Neutrophil (primary cell): ENCODE measurements at regions not wholly inside any gene's neighbourhood (a gene's known extent, or its start where the extent isn't known, plus 50 kb on each side); places are given as distances from the start of the nearest gene placed in this dataset.

Experiments used
- H3K27ac ChIP-seq: fragments of 200-600 bp; sonication (generic); 2 replicates; pipeline ENCODE4 v1.5.1; 2016; ENCODE audit warnings: mild to moderate bottlenecking, moderate library complexity
- H3K27me3 ChIP-seq: fragments of 200-600 bp; sonication (generic); 2 replicates; pipeline ENCODE4 v1.6.0; 2016; ENCODE audit warnings: mild to moderate bottlenecking
- H3K36me3 ChIP-seq: fragments of 200-600 bp; sonication (generic); 2 replicates; pipeline ENCODE4 v1.5.1; 2017
- H3K4me1 ChIP-seq, 2 experiments: fragments of 200-600 bp in 1 of 2; sonication (generic) in 1 of 2; 1 replicate in 1 of 2; 2 replicates in 1 of 2; pipeline versions ENCODE4 v1.5.1 to v1.6.1; 2013 to 2016; ENCODE audit warnings: low read depth in 1 of 2, low read length in 1 of 2, mild to moderate bottlenecking in 1 of 2, moderate library complexity in 1 of 2; ENCODE audit not compliant: control insufficient read depth in 1 of 2, insufficient read depth in 1 of 2
- H3K4me3 ChIP-seq, 2 experiments: fragments of 200-600 bp in 1 of 2; sonication (generic) in 1 of 2; 1 replicate in 1 of 2; 2 replicates in 1 of 2; pipeline ENCODE4 v1.5.1; 2013 to 2016; ENCODE audit warnings: low read depth in 1 of 2, low read length in 1 of 2, mild to moderate bottlenecking in 1 of 2, moderate library complexity in 1 of 2
- H3K9me3 ChIP-seq: fragments of 200-600 bp; sonication (generic); 2 replicates; pipeline ENCODE4 v1.5.1; 2016
- CTCF ChIP-seq: fragments of 200-600 bp; sonication (generic); IDR thresholded peaks from 2 replicates; pipeline ENCODE4 v1.5.1; 2016; ENCODE audit warnings: antibody characterized with exemption

- no peaks in the 10 kb centered on the region for H3K36me3 ChIP-seq
- no peaks in the 10 kb centered on the region for H3K4me1 ChIP-seq
- no peak for TF ChIP-seq CTCF
- no peak overlapping the region for H3K4me3 ChIP-seq
- no peak overlapping the region for H3K27ac ChIP-seq
- H3K9me3 ChIP-seq: no peaks in the 10 kb centered on the region
- no peaks in the 10 kb centered on the region for H3K27me3 ChIP-seq
Measured at GRCh38 chr10:10513067-10513466, 504.6 kb upstream of the CELF2 start.

DNA sequence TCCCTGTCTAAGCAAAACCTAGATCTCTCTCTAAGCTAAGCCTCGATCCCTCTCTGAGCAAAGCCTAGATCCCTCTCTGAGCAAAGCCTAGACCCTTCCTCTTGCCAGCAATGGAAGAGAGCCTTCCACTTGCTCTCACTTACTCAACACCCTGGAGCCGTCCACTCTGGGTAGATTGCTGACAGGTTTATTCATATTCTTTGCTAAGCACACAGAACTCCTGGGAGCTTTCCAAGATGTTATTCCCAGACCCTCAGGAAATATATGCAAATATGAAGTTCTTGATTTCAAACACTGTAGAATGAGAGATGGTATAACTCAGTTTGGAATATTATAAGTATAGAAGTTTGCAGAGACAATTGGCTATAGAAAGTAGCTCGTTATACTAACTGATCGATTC, 503.8 kb upstream of the CELF2 start:
- no peaks in the 10 kb centered on the region for H3K9me3 ChIP-seq
- H3K4me1 ChIP-seq: no peaks in the 10 kb centered on the region
- no peak overlapping the region for H3K27ac ChIP-seq
- no peaks in the 10 kb centered on the region for H3K36me3 ChIP-seq
- H3K27me3 ChIP-seq: no peaks in the 10 kb centered on the region
- TF ChIP-seq CTCF: no peak
- H3K4me3 ChIP-seq: no peak overlapping the region

DNA sequence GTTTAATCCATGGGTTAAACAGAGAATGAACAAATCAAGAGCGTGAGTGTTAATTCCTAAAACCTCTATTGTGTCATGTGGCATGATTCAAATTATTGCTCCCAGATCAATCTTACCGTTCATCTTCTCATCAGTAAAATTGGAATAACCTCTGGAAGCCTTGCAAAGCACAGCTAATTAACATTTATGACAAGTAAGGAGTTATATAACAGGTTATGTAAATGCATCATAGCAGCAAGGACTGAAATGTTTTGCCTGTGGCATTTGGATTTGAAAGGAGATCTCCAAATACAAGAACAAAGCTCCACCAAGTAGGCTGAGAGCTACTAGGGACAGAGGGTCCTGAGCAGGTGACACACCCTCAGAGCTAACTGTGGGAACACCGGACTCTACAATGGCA, 502.9 kb upstream of the CELF2 start:
- Histone ChIP-seq H3K9me3 (no peaks in the 10 kb centered on the region), H3K27ac (no peak overlapping the region), H3K27me3 (no peaks in the 10 kb centered on the region), H3K36me3 (no peaks in the 10 kb centered on the region), H3K4me3 (no peak overlapping the region), H3K4me1 (no peaks in the 10 kb centered on the region)
- TF ChIP-seq CTCF: no peak

- no peaks in the 10 kb centered on the region for H3K27me3 ChIP-seq
- no peaks in the 10 kb centered on the region for H3K36me3 ChIP-seq
- no peaks in the 10 kb centered on the region for H3K4me1 ChIP-seq
- H3K27ac ChIP-seq: no peak overlapping the region
- H3K9me3 ChIP-seq: no peaks in the 10 kb centered on the region
- H3K4me3 ChIP-seq: no peak overlapping the region
- no peak for TF ChIP-seq CTCF
Measured at GRCh38 chr10:10515479-10516204, 502.0 kb upstream of the CELF2 start.

GRCh38 chr10:10516346-10517130, 501.1 kb upstream of the CELF2 start:
- no peaks in the 10 kb centered on the region for H3K36me3 ChIP-seq
- H3K9me3 ChIP-seq: no peaks in the 10 kb centered on the region
- no peak for TF ChIP-seq CTCF
- no peak overlapping the region for H3K27ac ChIP-seq
- no peaks in the 10 kb centered on the region for H3K27me3 ChIP-seq
- no peaks in the 10 kb centered on the region for H3K4me1 ChIP-seq
- no peak overlapping the region for H3K4me3 ChIP-seq
